H1 (cell line): ENCODE measurements at regions not wholly inside any gene's neighbourhood (a gene's known extent, or its start where the extent isn't known, plus 50 kb on each side); places are given as distances from the start of the nearest gene placed in this dataset.

Experiments
- CTCF ChIA-PET: fragments of 300-600 bp; sonication (Branson Sonifier 250); formaldehyde crosslinking; loops from one replicate; lab custom pipeline; 2021; ENCODE audit not compliant: partially characterized antibody; lab: Charles Lee
- POLR2A ChIA-PET: fragments of 300-600 bp; sonication (Branson Sonifier 250); formaldehyde crosslinking; loops from one replicate; lab custom pipeline; 2021; ENCODE audit warnings: inconsistent platforms; ENCODE audit not compliant: partially characterized antibody; lab: Charles Lee
- DNase-seq, 2 experiments: peaks; one replicate each; pipeline versions ENCODE4 v3.0.0 to v3.0.0-alpha.2; 2010 to 2022; ENCODE audit warnings: low spot score in 2 of 2, low read depth in 1 of 2, mixed read lengths in 1 of 2
- FAIRE-seq: peaks from 2 replicates; lab custom pipeline; 2011; peaks lifted over from hg19 to GRCh38; lab: Jason Lieb, UNC
- H2AFZ ChIP-seq: 2 replicates; pipeline ENCODE4 v1.8.1; 2012; ENCODE audit warnings: low read length, inconsistent platforms
- H2AK5ac ChIP-seq: 2 replicates; pipeline ENCODE4 v1.6.1; 2013; ENCODE audit warnings: low read depth, low read length
- H2BK120ac ChIP-seq: replicated peaks from 2 replicates; pipeline ENCODE3; 2013; ENCODE audit warnings: low read depth, low read length, inconsistent platforms
- H2BK12ac ChIP-seq: 2 replicates; pipeline ENCODE4 v1.6.1; 2013; ENCODE audit warnings: low read depth, low read length
- H2BK15ac ChIP-seq: 2 replicates; pipeline ENCODE4 v1.6.1; 2013; ENCODE audit warnings: low read length
- H2BK20ac ChIP-seq: 2 replicates; pipeline ENCODE4 v1.6.1; 2013; ENCODE audit warnings: low read length
- H2BK5ac ChIP-seq: 2 replicates; pipeline ENCODE4 v1.6.1; 2013; ENCODE audit warnings: low read depth, low read length
- H3K14ac ChIP-seq: 2 replicates; pipeline ENCODE4 v1.6.1; 2013; ENCODE audit warnings: inconsistent platforms; ENCODE audit not compliant: insufficient read length
- H3K18ac ChIP-seq: 2 replicates; pipeline ENCODE4 v1.6.1; 2013; ENCODE audit warnings: low read length; ENCODE audit errors: extremely low read depth
- H3K23ac ChIP-seq: 2 replicates; pipeline ENCODE4 v1.6.1; 2013; ENCODE audit warnings: inconsistent platforms; ENCODE audit not compliant: insufficient read length
- H3K23me2 ChIP-seq: 2 replicates; pipeline ENCODE4 v1.6.1; 2013; ENCODE audit warnings: low read depth, low read length
- H3K27ac ChIP-seq: 2 replicates; pipeline ENCODE4 v1.6.1; 2011; ENCODE audit warnings: low read depth, low read length, inconsistent platforms
- H3K27me3 ChIP-seq, 4 experiments: replicated peaks in 1 of 4; 1 replicate in 1 of 4; 2 replicates in 3 of 4; pipeline versions ENCODE4 v1.6.1 to v1.8.1; 2011 to 2013; ENCODE audit warnings: low read length in 3 of 4, mild to moderate bottlenecking in 3 of 4, inconsistent platforms in 2 of 4, mixed read lengths in 2 of 4, moderate library complexity in 1 of 4; ENCODE audit not compliant: control insufficient read depth in 3 of 4, insufficient read depth in 3 of 4; ENCODE audit errors: extremely low read depth in 1 of 4
- H3K36me3 ChIP-seq, 4 experiments: 2 replicates each; pipeline versions ENCODE4 v1.6.1 to v1.8.1; 2011 to 2013; ENCODE audit warnings: mild to moderate bottlenecking in 4 of 4, low read length in 3 of 4, moderate library complexity in 2 of 4, control low read depth in 1 of 4, inconsistent platforms in 1 of 4; ENCODE audit not compliant: insufficient read depth in 4 of 4, control insufficient read depth in 2 of 4
- H3K4ac ChIP-seq: replicated peaks from 2 replicates; pipeline ENCODE3; 2013; ENCODE audit warnings: low read length, low read depth, mixed read lengths, inconsistent platforms; ENCODE audit not compliant: insufficient read length
- H3K4me1 ChIP-seq, 4 experiments: replicated peaks in 1 of 4; 1 replicate in 1 of 4; 2 replicates in 3 of 4; pipeline versions ENCODE4 v1.6.1 to v1.8.1; 2011 to 2013; ENCODE audit warnings: low read length in 3 of 4, inconsistent platforms in 2 of 4, mixed read lengths in 1 of 4; ENCODE audit not compliant: insufficient read depth in 4 of 4, control insufficient read depth in 3 of 4
- H3K4me2 ChIP-seq, 2 experiments: 2 replicates each; pipeline versions ENCODE4 v1.6.1 to v1.8.1; 2011 to 2013; ENCODE audit warnings: low read depth in 2 of 2, low read length in 2 of 2, control low read depth in 1 of 2, inconsistent platforms in 1 of 2, mild to moderate bottlenecking in 1 of 2; ENCODE audit not compliant: insufficient read depth in 1 of 2
- H3K4me3 ChIP-seq, 4 experiments: fragments of 200-600, 300-600 bp in 1 of 4; sonication (generic), shearing (Covaris generic), sonication (Bioruptor Twin) in 1 of 4; 2 replicates each; pipeline versions ENCODE4 v1.5.1 to v1.8.1; 2011 to 2016; ENCODE audit warnings: low read length in 4 of 4, low read depth in 3 of 4, control low read depth in 2 of 4, inconsistent platforms in 2 of 4, mild to moderate bottlenecking in 2 of 4, mixed read lengths in 1 of 4, moderate library complexity in 1 of 4; ENCODE audit not compliant: insufficient read depth in 2 of 4; ENCODE audit errors: extremely low read depth in 1 of 4
- H3K56ac ChIP-seq: replicated peaks from 2 replicates; pipeline ENCODE3; 2013; ENCODE audit warnings: low read depth, mild to moderate bottlenecking, mixed read lengths, low read length, inconsistent platforms; ENCODE audit not compliant: insufficient read length
- H3K79me1 ChIP-seq: 2 replicates; pipeline ENCODE4 v1.6.1; 2013; ENCODE audit warnings: low read depth, low read length, control low read depth
- H3K79me2 ChIP-seq, 2 experiments: 2 replicates each; pipeline versions ENCODE4 v1.6.1 to v1.8.1; 2012 to 2013; ENCODE audit warnings: low read length in 2 of 2, mild to moderate bottlenecking in 2 of 2, inconsistent platforms in 1 of 2; ENCODE audit not compliant: insufficient read depth in 2 of 2, control insufficient read depth in 1 of 2
- H3K9ac ChIP-seq, 4 experiments: replicated peaks in 1 of 4; 1 replicate in 1 of 4; 2 replicates in 3 of 4; pipeline versions ENCODE4 v1.6.1 to v1.8.1; 2011 to 2013; ENCODE audit warnings: low read depth in 3 of 4, low read length in 3 of 4, control low read depth in 2 of 4, mild to moderate bottlenecking in 2 of 4, moderate library complexity in 2 of 4, inconsistent platforms in 1 of 4; ENCODE audit errors: extremely low read depth in 1 of 4
- H3K9me3 ChIP-seq, 2 experiments: 2 replicates each; pipeline versions ENCODE4 v1.6.1 to v1.8.1; 2012 to 2013; ENCODE audit warnings: mild to moderate bottlenecking in 2 of 2, moderate library complexity in 2 of 2, control low read depth in 1 of 2, inconsistent platforms in 1 of 2, low read depth in 1 of 2, low read length in 1 of 2, mixed read lengths in 1 of 2; ENCODE audit not compliant: insufficient read depth in 2 of 2
- H4K20me1 ChIP-seq, 2 experiments: replicated peaks in 1 of 2; 2 replicates each; pipeline versions ENCODE3 to v1.8.1; 2011 to 2013; ENCODE audit warnings: inconsistent platforms in 2 of 2, low read length in 2 of 2, mild to moderate bottlenecking in 1 of 2; ENCODE audit not compliant: insufficient read depth in 2 of 2, control insufficient read depth in 1 of 2
- H4K5ac ChIP-seq: 2 replicates; pipeline ENCODE4 v1.6.1; 2013; ENCODE audit warnings: low read length, low read depth, mixed read lengths, inconsistent platforms; ENCODE audit not compliant: insufficient read length
- H4K8ac ChIP-seq: 2 replicates; pipeline ENCODE4 v1.8.0; 2013; ENCODE audit warnings: mild to moderate bottlenecking, moderate library complexity, low read length, inconsistent platforms; ENCODE audit not compliant: insufficient read depth; ENCODE audit errors: extremely low read depth
- H4K91ac ChIP-seq: replicated peaks from 2 replicates; pipeline ENCODE3; 2013; ENCODE audit warnings: low read length, mixed read lengths, inconsistent platforms; ENCODE audit not compliant: insufficient read length
- CBX8 ChIP-seq: fragments of 300-800, 300-1000 bp; sonication (generic); IDR thresholded peaks from 2 replicates; pipeline ENCODE4 v1.7.1; 2016; ENCODE audit warnings: low read depth, low read length, borderline replicate concordance
- GABPA ChIP-seq: IDR thresholded peaks from 2 replicates; pipeline ENCODE4 v1.6.1; 2011; ENCODE audit warnings: mild to moderate bottlenecking, low read length, moderate library complexity, borderline replicate concordance; ENCODE audit not compliant: insufficient read depth
- JUND ChIP-seq: IDR thresholded peaks from 2 replicates; pipeline ENCODE4 v1.6.1; 2011; ENCODE audit warnings: mild to moderate bottlenecking, improper control_type of control experiment, low read length
- NRF1 ChIP-seq: IDR thresholded peaks from 2 replicates; pipeline ENCODE4 v1.6.1; 2011; ENCODE audit warnings: mild to moderate bottlenecking, low read depth, low read length, improper control_type of control experiment
- SIN3A ChIP-seq, 2 experiments: IDR thresholded peaks in 1 of 2; conservative IDR thresholded peaks in 1 of 2; 2 replicates each; pipeline ENCODE4 v1.6.1; 2011 to 2012; ENCODE audit warnings: low read length in 2 of 2, improper control_type of control experiment in 1 of 2, low read depth in 1 of 2, mild to moderate bottlenecking in 1 of 2
- TAF7 ChIP-seq: optimal IDR thresholded peaks from 2 replicates; pipeline ENCODE3; 2011; ENCODE audit warnings: low read depth, mild to moderate bottlenecking, inconsistent platforms, low read length, moderate library complexity, borderline replicate concordance
- USF2 ChIP-seq: IDR thresholded peaks from 2 replicates; pipeline ENCODE4 v1.6.1; 2011; ENCODE audit warnings: low read length, improper control_type of control experiment
- WGBS, 2 experiments: shearing (Covaris generic) in 1 of 2; methylation state at CpG; one replicate each; pipeline versions ENCODE4 v1.1.6 to v1.1.7; 2013 to 2015; ENCODE audit warnings: low lambda C conversion rate in 2 of 2, mixed read lengths in 2 of 2, inconsistent platforms in 1 of 2, low coverage in 1 of 2, missing lambda C conversion rate in 1 of 2; ENCODE audit not compliant: insufficient replicate concordance in 2 of 2, insufficient coverage in 1 of 2, insufficient read length in 1 of 2; ENCODE audit errors: extremely low coverage in 1 of 2, missing lambda C conversion rate in 1 of 2; 5-methylcytosine and 5-hydroxymethylcytosine counted together

DNA sequence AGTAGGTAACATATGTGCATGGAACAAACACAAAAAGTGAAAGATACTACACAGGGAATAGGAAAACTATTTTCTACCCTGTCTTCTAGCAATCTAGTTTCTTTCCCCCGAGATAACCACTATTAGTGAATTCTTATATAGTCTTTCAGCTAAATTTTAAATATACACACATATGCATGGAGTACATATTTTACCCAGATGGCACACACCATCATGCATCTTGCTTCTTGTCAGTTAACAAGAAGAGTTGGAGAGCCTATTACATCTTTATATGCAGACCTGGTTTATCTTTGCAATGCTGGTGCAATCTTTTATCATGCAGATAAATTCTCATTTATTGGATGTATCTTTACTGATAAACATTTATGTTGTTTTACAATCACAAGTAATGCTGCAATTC lies 100.4 kb downstream of the OTOR start:
- Histone ChIP-seq H2BK20ac (no peak overlapping the region), H3K79me2 (no peaks in the 10 kb centered on the region), H2AFZ (no peak overlapping the region), H3K56ac (no peak overlapping the region), H2BK120ac (no peak overlapping the region), H3K4me2 (no peak overlapping the region), H3K18ac (no peak overlapping the region), H3K4me3 (no peak overlapping the region; a peak in 1 of 8 replicates), H3K4ac (no peak overlapping the region), H2AK5ac (no peak overlapping the region), H3K27me3 (no peaks in the 10 kb centered on the region), H2BK12ac (no peak overlapping the region), H3K4me1 (peaks cover 0 to 2% (median 0%) of the 10 kb centered on the region in 4 experiments; a peak in 2 of 7 replicates), H3K14ac (no peak overlapping the region), H3K23me2 (no peaks in the 10 kb centered on the region), H3K27ac (no peak overlapping the region), H3K23ac (no peak overlapping the region), H3K36me3 (no peaks in the 10 kb centered on the region), H3K9ac (no peak overlapping the region), H4K5ac (no peak overlapping the region), H4K91ac (no peak overlapping the region), H3K79me1 (no peaks in the 10 kb centered on the region), H2BK15ac (no peak overlapping the region), H3K9me3 (no peaks in the 10 kb centered on the region), H2BK5ac (no peak overlapping the region), H4K20me1 (no peaks in the 10 kb centered on the region), H4K8ac (no peak overlapping the region)
- 88% methylated on average over 1 of the region's 1 CpG; no CpG with 5 or more reads in 1 of the 2 experiments for WGBS, 2 experiments
- no peak for TF ChIP-seq NRF1
- TF ChIP-seq GABPA: no peak
- no peak for TF ChIP-seq CBX8
- TF ChIP-seq TAF7: no peak
- TF ChIP-seq SIN3A (conservative IDR thresholded peaks at IDR 0.05 in 1 of 2, IDR thresholded peaks at IDR 0.05 in 1 of 2; ENCODE audit: low read depth in 1 of 2, low read length in 2 of 2): no peak
- no peak for TF ChIP-seq USF2
- TF ChIP-seq JUND: no peak
- DNase-seq (no peak), FAIRE-seq (no peak)
- ChIA-PET CTCF (interaction anchor here (0.8 kb wide), 1 partner anchor 45 kb away, joined by 3 read pairs; no protein-coding TSS in a partner anchor), POLR2A (interaction anchor here (1.3 kb wide), 1 partner anchor 27 kb away, joined by 3 read pairs; no protein-coding TSS in a partner anchor)
